ENCODE measurements at regions not wholly inside any gene's neighbourhood (a gene's known extent, or its start where the extent isn't known, plus 50 kb on each side); places are given as distances from the start of the nearest gene placed in this dataset.

DNA sequence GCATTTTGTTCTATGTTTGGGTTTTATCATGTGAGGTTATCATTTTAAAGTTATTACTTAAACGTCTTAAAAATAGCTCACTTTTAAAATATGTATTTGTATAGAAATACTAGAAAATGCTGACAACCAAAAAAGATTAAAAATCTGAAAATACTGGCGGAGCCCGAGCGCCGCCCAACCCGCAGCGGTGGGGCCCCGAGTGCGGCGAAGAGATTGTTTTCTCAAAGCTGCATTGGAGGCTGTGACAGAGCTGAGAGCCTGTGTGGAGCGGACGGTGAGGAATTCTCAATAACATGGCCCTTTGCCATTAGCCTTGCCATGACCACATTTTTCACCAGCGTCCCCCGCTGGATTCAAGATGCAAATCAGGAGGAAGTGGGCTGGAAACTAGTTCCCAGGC, 255.4 kb downstream of the NKX6-1 start:
- RAD21 ChIA-PET (ENCODE audit: unreplicated experiment), result no interaction called here
- no peak overlapping the region for H3K4me2 ChIP-seq (ENCODE audit: control insufficient read depth, insufficient read depth)
- no peak overlapping the region for H3K9ac ChIP-seq (ENCODE audit: control insufficient read depth, insufficient read depth, low read length)
- POLR2A ChIA-PET, result no interaction called here
- H3K9me3 ChIP-seq (replicated peaks; ENCODE audit: control insufficient read depth, insufficient read depth, low read length), result no peaks in the 10 kb centered on the region
- intact Hi-C loops (cut with micrococcal nuclease; ENCODE audit: unreplicated experiment) (no loop called here), in situ Hi-C loops (cut with MboI) (no loop called here)
- WGBS (ENCODE audit: insufficient coverage, insufficient replicate concordance, low lambda C conversion rate, missing lambda C conversion rate), result 71% methylated on average over 14 of the region's 14 CpGs
- BruUV-seq (replicated peaks), result no TSS peak
- SMC1A ChIA-PET (ENCODE audit: uncharacterized antibody, unreplicated experiment), result interaction anchor here (1.5 kb wide), 1 partner anchor 46 kb away, joined by 3 read pairs; no protein-coding TSS in a partner anchor
- no peaks in the 10 kb centered on the region for H3K79me2 ChIP-seq (ENCODE audit: control insufficient read depth, insufficient read depth, low read length)
- no peaks in the 10 kb centered on the region for H4K20me1 ChIP-seq (ENCODE audit: control insufficient read depth, insufficient read depth)
- DNase-seq (ENCODE audit: low read depth, low spot score) (no peak), FAIRE-seq (no peak), ATAC-seq (no peak)
- H3K36me3 ChIP-seq (ENCODE audit: control insufficient read depth in 2 of 2, insufficient read depth in 2 of 2, low read length in 1 of 2), result no peaks in the 10 kb centered on the region
- CTCF ChIA-PET, result interaction anchor here (0.7 kb wide), 1 partner anchor 74 kb away, joined by 3 read pairs; no protein-coding TSS in a partner anchor
- H3K27ac ChIP-seq (ENCODE audit: control insufficient read depth, insufficient read depth), result no peak overlapping the region
- no peak overlapping the region for H2AFZ ChIP-seq (ENCODE audit: control insufficient read depth, low read depth, low read length)
- H3K4me3 ChIP-seq, result no peak overlapping the region
- no peaks in the 10 kb centered on the region for H3K27me3 ChIP-seq (replicated peaks in 1 of 2; ENCODE audit: control insufficient read depth in 2 of 2, insufficient read depth in 2 of 2, low read length in 1 of 2)
- H3K4me1 ChIP-seq (ENCODE audit: control insufficient read depth, insufficient read depth, low read length), result no peaks in the 10 kb centered on the region
- TF ChIP-seq TCF3 (IDR thresholded peaks at IDR 0.05; ENCODE audit: borderline replicate concordance, insufficient read depth, low read depth, low read length), result no peak

DNA sequence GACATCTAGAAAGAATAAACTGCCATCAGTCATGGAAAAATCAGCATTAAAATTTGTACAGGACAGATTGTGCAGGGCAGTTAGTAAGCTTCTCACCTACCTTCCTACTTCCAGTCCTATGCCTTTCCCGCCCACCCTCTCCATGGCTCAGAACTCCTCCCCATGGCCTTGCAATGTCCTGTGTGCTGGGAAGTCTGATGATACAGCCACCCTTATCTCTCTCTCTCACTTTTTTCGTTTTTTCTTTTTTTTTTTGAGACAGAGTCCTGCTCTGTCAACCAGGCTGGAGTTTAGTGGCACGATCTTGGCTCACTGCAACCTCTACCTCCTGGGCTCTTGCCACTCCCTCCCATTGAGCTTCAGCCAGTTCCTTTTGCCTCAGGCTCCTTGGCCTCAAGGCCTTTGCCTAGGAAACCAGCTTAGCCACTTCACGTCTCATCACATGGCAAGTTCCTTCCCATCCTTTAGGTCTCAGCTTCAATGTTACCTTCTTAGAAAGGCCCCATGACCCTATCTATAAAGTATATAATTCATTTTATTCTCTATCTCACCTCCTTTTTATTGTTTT, 259.7 kb downstream of the NKX6-1 start:
- Histone ChIP-seq H3K79me2 (ENCODE audit: control insufficient read depth, insufficient read depth, low read length) (no peaks in the 10 kb centered on the region), H3K27me3 (replicated peaks in 1 of 2; ENCODE audit: control insufficient read depth in 2 of 2, insufficient read depth in 2 of 2, low read length in 1 of 2) (no peaks in the 10 kb centered on the region), H3K27ac (ENCODE audit: control insufficient read depth, insufficient read depth) (no peak overlapping the region), H2AFZ (ENCODE audit: control insufficient read depth, low read depth, low read length) (no peak overlapping the region), H3K4me2 (ENCODE audit: control insufficient read depth, insufficient read depth) (no peak overlapping the region), H3K9ac (ENCODE audit: control insufficient read depth, insufficient read depth, low read length) (no peak overlapping the region), H3K4me3 (no peak overlapping the region), H3K9me3 (replicated peaks; ENCODE audit: control insufficient read depth, insufficient read depth, low read length) (peaks cover 3% of the 10 kb centered on the region; the same call in 1 of the 3 replicates), H3K36me3 (ENCODE audit: control insufficient read depth in 2 of 2, insufficient read depth in 2 of 2, low read length in 1 of 2) (no peaks in the 10 kb centered on the region), H3K4me1 (ENCODE audit: control insufficient read depth, insufficient read depth, low read length) (no peaks in the 10 kb centered on the region), H4K20me1 (ENCODE audit: control insufficient read depth, insufficient read depth) (no peaks in the 10 kb centered on the region)
- RAD21 ChIA-PET (ENCODE audit: unreplicated experiment), result no interaction called here
- 15% methylated on average over 4 of the region's 4 CpGs for WGBS (ENCODE audit: insufficient coverage, insufficient replicate concordance, low lambda C conversion rate, missing lambda C conversion rate)
- SMC1A ChIA-PET (ENCODE audit: uncharacterized antibody, unreplicated experiment), result interaction anchor here (0.6 kb wide), 1 partner anchor 1211 kb away, joined by 3 read pairs; no protein-coding TSS in a partner anchor
- CTCF ChIA-PET, result no interaction called here
- in situ Hi-C loops (cut with MboI) (no loop called here), intact Hi-C loops (cut with micrococcal nuclease; ENCODE audit: unreplicated experiment) (no loop called here)
- no peak for DNase-seq (ENCODE audit: low read depth, low spot score)
- no TSS peak for BruUV-seq (replicated peaks)
- no peak for FAIRE-seq
- no peak for ATAC-seq
- POLR2A ChIA-PET, result no interaction called here
- no peak for TF ChIP-seq HSF1 (IDR thresholded peaks at IDR 0.05; ENCODE audit: low read depth, low read length)
- TF ChIP-seq TBL1XR1 (IDR thresholded peaks at IDR 0.05; ENCODE audit: low read depth, low read length), result no peak
- TF ChIP-seq EGR1 (IDR thresholded peaks at IDR 0.05; ENCODE audit: borderline replicate concordance in 1 of 2, low read depth in 2 of 2, low read length in 2 of 2), result no peak
- no peak for TF ChIP-seq REST (IDR thresholded peaks at IDR 0.05; ENCODE audit: low read depth, low read length)
- no peak for TF ChIP-seq SUZ12 (IDR thresholded peaks at IDR 0.05; ENCODE audit: unreplicated experiment)
- TF ChIP-seq STAT1 (conservative IDR thresholded peaks at IDR 0.05), result no peak
- no peak for TF ChIP-seq HDGF (IDR thresholded peaks at IDR 0.05)
- no peak for TF ChIP-seq TAF1 (IDR thresholded peaks at IDR 0.05; ENCODE audit: borderline replicate concordance, low read depth, low read length)
- no peak for TF ChIP-seq MLLT1 (IDR thresholded peaks at IDR 0.05)
- no peak for TF ChIP-seq JUND (IDR thresholded peaks at IDR 0.05; ENCODE audit: low read depth, low read length)
